HG02970 (cell line): ENCODE measurements at regions not wholly inside any gene's neighbourhood (a gene's known extent, or its start where the extent isn't known, plus 50 kb on each side); places are given as distances from the start of the nearest gene placed in this dataset.

ENCODE experiments used
- ATAC-seq: cut with Tn5 transposase; IDR thresholded peaks from one replicate; pipeline ENCODE4 v1.9.1; 2021; ENCODE audit warnings: mild to moderate bottlenecking, moderate library complexity, moderate number of reproducible peaks; ENCODE audit not compliant: unreplicated experiment, low FRiP score

DNA sequence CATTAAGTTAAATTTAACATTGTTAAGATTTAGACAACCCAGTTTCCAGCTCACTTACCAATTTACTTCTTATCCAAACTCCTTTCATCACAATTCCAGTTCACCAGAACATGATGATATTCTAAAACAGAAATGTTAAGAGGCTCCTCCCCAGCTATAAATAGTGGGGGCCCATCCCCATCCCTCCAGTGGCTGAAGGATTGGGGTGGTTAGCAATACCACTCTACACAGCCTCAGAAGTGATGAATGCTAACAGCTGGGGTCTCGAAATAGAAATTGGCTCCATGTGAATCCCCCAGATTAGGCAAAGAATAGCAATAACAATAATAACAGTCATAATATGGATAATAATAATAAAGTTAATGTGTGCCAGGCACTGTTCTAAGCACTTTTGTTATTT lies 97.9 kb upstream of the NCAM1 start:
- ATAC-seq: no peak

- no peak for ATAC-seq
These were observed 96.5 kb upstream of the NCAM1 start for GRCh38 chr11:112864672-112865071.

GRCh38 chr11:112871909-112872500 lies 89.2 kb upstream of the NCAM1 start:
- ATAC-seq: no peak

- no peak for ATAC-seq
These were observed 86.2 kb upstream of the NCAM1 start for GRCh38 chr11:112874980-112875379.

DNA sequence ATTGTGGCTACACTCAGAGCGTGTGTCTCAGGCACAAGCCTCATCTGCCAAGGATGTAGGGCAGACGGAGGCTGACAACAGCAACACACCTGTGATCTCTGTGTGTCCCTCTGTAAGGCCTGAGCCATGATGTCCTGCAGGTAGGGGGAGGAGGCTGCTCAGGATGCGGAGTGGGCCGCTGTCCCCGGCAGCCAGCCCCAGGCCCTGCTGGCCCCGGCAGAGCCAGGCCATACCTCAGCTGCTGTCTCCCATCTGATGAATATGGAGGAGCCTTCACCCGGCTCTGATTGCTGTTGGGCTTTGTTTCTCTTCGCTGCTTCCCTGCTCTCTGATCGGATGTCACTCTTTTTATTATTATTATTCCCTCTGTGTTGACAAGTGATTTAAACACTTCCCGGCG lies 83.6 kb upstream of the NCAM1 start:
- no peak for ATAC-seq

GRCh38 chr11:112878033-112878601 lies 83.1 kb upstream of the NCAM1 start:
- no peak for ATAC-seq

- no peak for ATAC-seq
These were observed 80.7 kb upstream of the NCAM1 start for GRCh38 chr11:112880495-112880894.

DNA sequence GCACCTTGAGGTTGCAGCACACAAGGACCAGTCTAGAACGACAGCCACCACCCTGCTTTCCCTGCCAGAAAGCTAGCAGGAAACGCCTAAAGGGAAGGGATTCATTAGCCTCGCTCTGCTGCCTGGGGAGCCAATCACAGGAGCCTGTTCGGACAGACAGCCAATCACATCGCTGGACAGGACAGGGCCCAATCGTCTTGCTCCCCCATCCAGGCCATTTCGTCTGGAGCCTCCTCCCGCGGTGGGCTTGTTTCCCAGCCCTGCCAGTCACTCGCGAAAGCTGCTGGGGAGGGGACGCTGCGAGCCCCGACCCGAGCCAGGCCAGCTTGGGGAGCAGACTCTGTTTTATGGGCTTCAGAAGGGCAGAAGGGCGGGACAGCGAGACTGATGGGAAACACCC lies 79.8 kb upstream of the NCAM1 start:
- no peak for ATAC-seq

DNA sequence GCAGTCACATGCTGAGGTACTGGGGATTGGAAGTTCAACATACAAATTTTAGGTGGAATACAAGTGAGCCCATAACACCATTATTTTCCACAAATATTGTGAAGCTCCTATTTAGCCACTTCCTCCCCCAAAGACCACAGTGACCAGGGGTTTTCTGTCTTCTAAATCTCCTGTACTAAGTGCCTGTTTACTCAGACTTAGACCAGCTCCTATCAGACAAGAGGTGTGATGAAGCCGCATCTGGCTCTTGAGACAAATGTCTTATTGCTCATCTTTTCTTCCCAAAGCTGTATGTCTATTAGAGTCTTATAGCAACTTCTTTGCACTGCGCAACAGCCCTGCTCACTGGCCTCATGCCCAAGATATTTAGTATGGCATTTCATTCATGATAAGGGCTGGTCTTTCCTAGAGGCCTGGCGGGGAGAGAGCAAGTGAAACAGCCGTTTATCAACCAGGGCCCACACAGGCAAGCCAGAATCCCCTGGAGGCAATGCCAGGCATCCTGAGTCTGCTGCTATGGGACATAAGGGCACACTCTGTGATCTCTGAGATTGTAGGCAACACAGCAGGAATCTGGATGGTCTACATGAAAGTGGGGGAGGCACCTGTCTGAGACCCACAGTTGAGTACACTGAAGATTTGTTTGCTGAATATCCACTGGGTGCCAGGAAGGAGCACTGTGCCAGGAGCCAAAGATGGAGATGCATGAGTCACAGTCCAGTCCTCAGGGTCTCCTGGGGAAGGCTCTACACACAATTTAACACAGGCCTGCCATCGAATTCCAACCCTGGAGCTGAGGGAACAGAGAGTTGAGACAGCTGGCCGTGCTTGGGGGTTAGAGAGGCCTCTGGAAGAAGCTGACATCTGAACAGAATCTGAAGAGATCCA lies 78.5 kb upstream of the NCAM1 start:
- ATAC-seq: no peak

GRCh38 chr11:112884012-112884767 lies 77.0 kb upstream of the NCAM1 start:
- no peak for ATAC-seq

GRCh38 chr11:112885744-112886433 lies 75.3 kb upstream of the NCAM1 start:
- no peak for ATAC-seq

DNA sequence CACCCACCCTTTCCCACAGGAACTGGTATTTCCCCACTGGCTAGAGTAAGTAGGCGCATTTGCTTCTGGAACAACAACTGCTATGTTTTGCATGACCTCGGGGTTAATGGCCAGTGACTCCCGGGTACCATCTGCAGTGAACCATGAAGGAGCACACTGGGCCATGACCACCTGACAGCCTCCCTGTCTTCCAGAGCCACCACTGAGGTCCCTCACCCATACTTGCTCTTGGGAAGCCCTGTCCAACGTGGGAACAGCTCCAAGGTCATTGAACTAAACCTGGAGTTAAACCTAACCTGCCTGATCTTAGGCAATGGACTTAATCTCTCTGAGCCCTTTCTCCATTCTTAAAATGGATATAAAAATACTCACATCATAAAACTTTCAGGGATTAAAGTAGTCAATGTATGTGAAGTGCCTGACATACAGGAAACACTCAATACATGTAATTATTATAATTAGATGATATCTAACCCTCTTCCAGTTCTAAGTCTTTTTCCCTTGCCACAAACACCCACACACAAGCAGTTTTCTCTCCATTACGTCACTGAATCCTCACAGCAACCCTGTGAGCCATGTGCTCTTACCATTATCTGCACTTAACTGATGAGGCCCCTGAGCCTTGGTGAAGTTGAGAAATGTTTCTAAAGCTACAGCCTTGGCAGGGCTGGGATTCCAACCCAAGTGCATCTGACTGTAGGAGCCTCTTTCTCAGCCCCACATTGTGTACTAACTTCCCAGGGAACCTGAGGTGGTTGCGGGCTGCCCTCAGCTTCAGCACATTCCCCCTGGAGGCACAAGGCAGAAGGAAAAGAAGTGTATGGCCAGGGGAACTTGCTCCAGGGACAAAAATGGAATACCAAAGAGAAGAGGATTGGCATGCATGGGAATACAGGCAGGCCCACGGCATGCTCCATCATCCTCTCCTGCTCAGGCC lies 74.5 kb upstream of the NCAM1 start:
- ATAC-seq: no peak

DNA sequence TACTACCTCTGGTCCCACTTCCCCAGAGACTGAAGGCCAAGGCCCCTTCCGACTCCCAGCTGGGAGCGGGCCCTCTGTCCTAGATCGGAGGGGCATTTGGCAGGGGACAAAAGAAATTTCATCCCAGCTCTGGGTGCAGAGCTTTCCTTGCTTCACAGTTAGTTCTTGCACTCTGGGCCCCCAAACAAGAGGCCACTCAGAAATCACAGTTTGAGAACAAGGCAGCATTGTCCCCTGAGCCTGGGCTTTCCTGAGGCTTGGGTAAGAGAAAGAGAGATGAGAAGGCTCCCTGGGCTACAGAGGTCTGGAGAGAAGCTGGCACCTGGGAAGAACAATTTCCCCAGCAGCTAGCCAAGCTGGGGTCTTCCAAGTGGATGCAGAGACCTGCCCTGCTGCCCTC lies 71.8 kb upstream of the NCAM1 start:
- ATAC-seq: no peak

DNA sequence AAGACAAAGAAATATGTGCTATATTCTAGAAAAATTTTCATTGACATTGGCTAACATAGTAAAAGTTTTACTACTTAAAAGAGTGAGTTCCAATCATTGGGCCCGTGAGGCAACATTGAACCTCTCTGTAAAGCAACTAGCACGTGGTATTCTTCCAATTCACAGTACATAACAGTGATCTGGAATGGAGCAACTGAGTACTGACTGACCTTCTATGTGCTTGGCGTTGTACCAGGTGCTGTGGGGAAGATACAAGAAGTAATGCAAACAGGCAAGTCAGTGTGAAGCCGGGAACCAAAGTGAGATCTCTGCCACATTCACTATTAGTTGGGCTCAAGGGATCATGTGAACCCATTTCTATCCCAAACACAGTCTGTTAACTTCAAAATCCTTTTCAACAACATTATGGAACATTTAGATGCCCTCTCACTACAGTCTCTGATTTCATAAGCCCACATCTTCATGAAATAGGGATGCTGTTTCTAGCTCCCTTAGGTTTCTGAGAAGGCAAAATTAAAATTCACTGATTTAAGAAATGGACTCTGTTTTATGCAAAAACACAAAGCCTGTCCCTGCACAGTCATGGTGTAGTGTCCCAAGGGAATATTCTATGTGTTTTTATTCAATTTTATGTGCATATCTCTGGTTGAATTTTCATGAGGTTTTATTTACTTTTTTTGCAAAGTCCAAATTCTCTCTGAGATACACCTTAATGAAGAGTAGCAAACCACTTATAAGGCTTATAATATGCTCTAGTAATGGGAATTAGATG lies 61.8 kb upstream of the NCAM1 start:
- ATAC-seq: no peak

DNA sequence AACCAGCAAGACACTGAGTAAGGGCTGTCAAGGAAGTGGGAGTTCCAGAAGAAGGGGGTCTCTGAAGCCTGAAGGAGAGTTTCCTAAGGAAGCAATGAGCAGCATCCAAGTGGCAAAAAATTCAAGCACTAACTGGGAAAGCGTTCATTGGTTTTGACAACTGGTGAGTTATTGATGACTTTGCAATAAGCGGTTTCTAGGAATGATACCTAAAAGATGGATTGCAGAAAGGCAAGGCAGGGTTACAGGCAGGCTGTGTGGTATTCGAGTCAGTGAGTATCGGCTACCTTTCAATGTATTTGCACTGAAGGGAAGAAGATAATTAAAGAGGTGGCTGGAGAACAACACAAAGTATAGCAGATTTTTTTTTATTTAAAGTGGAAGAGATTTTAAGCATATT lies 59.3 kb upstream of the NCAM1 start:
- no peak for ATAC-seq

DNA sequence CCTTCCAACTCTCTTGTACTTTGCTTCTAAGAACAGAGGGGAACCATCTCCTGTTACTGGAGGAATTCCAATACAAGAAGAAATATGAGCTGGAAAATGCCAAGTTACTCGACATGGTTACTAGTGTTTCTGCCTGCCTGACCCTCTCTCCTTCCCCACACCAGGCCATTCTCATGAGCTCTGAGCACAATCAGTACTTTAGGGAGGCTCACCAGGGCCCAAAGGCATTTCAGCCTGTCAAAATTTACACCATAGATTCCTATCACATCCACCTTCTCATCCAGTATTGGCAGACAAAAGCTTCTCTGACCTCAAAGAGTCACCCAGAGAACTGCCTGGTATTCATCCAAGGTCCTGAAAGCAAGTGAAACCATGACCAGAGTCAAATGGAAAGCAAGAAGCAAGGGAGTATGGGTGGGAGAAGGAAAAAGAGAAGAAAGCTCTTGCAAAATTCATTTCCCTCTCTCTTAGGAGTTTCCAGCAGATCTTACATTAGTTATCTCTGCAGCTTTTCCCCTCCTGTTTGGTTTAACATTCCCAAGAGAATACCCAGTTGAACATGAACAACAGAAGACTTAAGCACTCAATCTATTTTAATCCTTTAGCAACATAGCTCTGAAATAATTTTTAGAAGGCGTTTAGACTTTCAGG lies 58.7 kb upstream of the NCAM1 start:
- no peak for ATAC-seq

GRCh38 chr11:112903340-112903739 lies 57.9 kb upstream of the NCAM1 start:
- ATAC-seq: no peak

DNA sequence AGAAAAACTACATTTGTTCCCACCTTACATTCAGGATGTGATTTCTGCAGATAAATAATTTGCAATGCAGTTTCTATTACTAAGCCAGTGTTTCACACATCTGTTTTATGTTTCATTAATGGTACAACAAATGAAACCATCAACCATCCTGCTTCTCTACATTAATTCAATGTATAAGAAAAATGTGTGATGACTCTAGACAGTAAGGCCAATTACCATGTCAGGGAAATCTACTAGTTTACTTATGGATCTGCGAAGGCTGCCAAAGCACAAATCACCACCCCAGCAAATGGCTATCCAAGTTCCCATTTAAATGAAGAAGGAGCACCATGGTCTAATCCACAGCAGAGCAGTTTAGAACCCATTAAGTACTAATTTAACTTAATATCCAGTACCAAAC lies 50.1 kb upstream of the NCAM1 start:
- no peak for ATAC-seq
